ENCODE measurements at regions not wholly inside any gene's neighbourhood (a gene's known extent, or its start where the extent isn't known, plus 50 kb on each side); places are given as distances from the start of the nearest gene placed in this dataset.

DNA sequence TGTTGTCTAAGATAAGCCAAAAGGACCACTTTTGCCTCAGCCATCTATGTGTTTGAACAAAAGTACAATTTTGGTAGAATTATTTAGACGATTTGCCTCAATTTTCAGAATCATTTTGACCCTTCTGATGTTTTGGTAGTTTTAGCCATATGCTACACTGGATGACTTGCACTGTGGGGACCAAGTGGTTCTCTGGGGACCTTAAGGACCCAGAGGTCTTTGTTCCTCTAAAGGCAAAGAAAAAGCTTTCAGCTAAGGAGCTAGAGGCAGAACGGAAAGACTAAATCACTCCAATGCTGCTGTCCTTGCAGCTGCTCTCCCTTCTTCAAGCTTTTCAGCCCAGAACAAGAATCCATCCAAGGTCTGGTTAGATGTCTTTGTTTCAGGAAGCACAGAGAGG is 51.0 kb upstream of the APC start:
- no peaks in the 10 kb centered on the region for H3K36me3 Mint-ChIP-seq (ENCODE audit: low read depth)
- H3K9me3 Mint-ChIP-seq, result no peaks in the 10 kb centered on the region
- intact Hi-C loops (cut with micrococcal nuclease), result no loop called here
- CTCF ChIA-PET, result no interaction called here
- no peak overlapping the region for H3K27ac Mint-ChIP-seq
- H3K4me1 Mint-ChIP-seq (ENCODE audit: low read depth), result no peaks in the 10 kb centered on the region
- H3K27me3 Mint-ChIP-seq (ENCODE audit: low read depth), result peaks cover 7% of the 10 kb centered on the region
- H3K4me3 Mint-ChIP-seq, result no peak overlapping the region
- DNase-seq, result no peak

DNA sequence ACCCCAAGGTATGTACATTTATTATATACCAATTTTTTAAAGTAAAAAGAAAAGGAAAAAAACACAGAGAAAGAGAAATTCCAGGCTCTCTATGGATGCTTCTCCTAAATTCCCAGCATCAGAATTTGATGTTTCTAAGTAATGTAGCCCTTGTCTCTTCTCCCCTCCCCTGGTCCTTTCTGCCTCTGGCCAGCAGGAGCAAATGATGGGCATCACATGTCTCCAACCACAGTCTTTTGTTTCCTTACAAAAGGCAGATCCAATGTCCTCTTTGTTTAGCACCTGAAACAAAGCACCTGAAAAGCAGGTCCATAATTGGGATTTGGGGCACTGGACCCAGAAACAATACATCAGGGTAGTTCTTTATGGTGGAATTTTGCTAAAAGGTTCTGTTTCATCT is 50.4 kb upstream of the APC start:
- Mint-ChIP-seq H3K9me3 (no peaks in the 10 kb centered on the region), H3K36me3 (ENCODE audit: low read depth) (no peaks in the 10 kb centered on the region), H3K27me3 (ENCODE audit: low read depth) (peaks cover 7% of the 10 kb centered on the region), H3K4me3 (no peak overlapping the region), H3K4me1 (ENCODE audit: low read depth) (no peaks in the 10 kb centered on the region), H3K27ac (no peak overlapping the region)
- CTCF ChIA-PET, result no interaction called here
- intact Hi-C loops (cut with micrococcal nuclease), result no loop called here
- no peak for DNase-seq
